GM12873 (cell line): ENCODE measurements at regions not wholly inside any gene's neighbourhood (a gene's known extent, or its start where the extent isn't known, plus 50 kb on each side); places are given as distances from the start of the nearest gene placed in this dataset.

Experiments
- TF ChIP-seq, protein P1 (sequence below): IDR thresholded peaks from 2 replicates; pipeline ENCODE4 v1.5.1; 2012; ENCODE audit warnings: low read depth, mild to moderate bottlenecking, moderate library complexity, low read length, control low read depth; ENCODE audit not compliant: insufficient read depth; ENCODE audit errors: missing control alignments

DNA sequence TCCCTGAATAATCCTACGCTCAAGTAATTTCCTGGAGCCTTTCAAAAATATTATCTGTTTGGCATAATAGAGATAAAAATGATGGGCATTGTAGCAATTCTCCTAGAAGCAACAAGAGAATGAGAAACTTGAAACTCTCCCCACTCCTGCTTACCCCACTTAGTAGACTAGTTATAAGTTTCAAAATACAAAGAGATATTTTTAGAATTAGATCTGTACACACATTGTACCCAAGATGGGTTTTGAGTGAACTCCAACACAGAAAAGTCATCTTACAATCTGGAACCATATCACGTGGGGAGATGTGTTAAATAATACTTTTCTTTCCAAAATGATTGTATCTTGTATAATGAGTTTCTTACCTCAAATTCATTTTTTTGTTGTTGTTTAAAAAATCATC lies 484.9 kb downstream of the LPIN1 start:
- TF ChIP-seq, protein P1, sequence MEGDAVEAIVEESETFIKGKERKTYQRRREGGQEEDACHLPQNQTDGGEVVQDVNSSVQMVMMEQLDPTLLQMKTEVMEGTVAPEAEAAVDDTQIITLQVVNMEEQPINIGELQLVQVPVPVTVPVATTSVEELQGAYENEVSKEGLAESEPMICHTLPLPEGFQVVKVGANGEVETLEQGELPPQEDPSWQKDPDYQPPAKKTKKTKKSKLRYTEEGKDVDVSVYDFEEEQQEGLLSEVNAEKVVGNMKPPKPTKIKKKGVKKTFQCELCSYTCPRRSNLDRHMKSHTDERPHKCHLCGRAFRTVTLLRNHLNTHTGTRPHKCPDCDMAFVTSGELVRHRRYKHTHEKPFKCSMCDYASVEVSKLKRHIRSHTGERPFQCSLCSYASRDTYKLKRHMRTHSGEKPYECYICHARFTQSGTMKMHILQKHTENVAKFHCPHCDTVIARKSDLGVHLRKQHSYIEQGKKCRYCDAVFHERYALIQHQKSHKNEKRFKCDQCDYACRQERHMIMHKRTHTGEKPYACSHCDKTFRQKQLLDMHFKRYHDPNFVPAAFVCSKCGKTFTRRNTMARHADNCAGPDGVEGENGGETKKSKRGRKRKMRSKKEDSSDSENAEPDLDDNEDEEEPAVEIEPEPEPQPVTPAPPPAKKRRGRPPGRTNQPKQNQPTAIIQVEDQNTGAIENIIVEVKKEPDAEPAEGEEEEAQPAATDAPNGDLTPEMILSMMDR = no peak

- TF ChIP-seq, protein P1 = no peak
Measured at GRCh38 chr2:12232876-12233275, 483.9 kb upstream of the TRIB2 start.

DNA sequence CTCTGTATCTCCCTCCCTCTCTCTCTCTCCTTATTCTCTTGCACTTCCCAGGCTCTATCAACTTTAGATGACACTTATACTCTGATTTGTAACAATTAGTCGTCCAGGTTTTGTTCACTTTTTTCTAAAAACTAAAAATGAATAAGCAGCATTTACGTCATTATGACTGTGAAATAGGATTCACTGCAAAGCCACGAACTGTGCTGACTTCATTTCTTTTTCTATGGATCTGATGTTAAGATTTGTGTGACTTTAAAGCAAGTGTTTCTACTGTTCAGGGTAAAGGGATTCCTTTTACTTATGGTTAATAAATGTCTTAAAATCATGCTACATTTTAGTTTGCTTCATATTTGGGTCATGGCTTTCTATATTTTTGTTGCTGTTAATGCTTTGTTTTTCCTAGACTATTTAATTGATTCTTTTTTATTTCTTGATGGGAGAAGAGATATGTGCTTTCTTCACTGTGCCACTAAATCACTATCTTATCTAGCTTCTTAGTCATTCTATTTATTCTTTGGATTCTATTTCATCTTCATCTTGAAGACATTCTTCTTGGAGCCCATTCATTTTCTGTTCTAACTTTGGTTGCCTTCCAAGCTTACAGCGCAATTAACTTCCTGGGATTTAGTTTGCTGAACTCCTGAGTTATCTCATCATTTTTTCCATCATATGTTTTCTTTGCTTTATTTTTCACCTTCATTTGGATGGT lies 480.4 kb upstream of the TRIB2 start:
- TF ChIP-seq, protein P1 = no peak

DNA sequence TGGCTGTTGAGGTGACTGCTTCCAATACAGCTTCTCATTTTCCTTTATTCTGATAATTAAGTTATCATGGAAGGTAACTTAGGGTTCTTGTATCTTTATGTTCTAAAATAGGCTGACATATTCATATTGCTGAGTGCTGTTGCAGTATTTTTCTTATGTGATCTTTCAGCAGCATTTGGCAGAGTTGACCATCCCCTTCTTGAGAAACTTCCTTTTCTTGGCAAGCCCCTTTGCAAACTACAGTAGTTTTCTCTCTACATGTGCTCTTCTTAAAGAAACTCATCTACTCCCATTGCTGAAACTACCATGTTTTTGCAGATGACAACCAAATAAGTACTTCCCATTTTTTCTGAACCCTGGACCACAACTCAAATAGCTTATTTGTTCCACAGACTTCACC lies 476.5 kb upstream of the TRIB2 start:
- TF ChIP-seq, protein P1 = no peak

DNA sequence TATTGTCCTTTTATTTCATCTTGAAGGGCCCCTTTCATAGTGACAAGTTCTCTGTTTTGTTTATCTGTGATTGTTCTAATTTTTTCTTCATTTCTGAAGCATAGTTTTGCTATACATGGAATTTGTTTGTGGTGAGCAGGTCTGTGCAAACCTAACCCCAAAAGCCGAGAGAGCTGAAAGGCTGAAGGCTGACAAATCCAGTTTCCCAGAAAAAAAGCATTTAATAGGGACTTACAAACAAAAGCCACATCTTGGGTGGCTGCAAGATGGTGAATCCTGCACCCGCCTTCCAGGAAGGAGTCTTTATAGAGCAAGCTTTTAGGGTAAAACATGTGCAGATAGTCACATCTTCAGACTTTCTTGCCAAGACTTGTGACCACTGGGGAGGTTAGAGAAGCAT lies 473.4 kb upstream of the TRIB2 start:
- TF ChIP-seq, protein P1 = no peak

- TF ChIP-seq, protein P1 = no peak
Measured at GRCh38 chr2:12244070-12244469, 472.7 kb upstream of the TRIB2 start.

DNA sequence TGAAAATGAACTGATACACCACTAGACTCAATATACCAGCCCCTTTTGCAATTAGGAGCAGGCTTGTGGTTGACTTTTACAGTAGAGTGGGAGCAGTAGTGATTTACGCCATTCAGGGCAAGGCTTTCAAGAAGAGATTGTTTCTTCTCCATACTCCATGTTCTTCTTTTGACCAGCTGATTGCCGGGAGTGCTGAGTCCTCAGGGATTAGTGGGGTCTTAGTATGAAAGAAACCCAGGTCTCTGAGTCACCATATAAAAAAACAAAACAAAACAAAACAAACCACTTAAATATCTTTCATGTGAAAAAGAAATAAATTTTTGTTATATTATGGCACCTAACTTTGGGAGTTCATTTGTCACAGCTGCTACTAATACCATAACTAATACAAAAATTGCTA lies 465.6 kb upstream of the TRIB2 start:
- TF ChIP-seq, protein P1 = no peak

DNA sequence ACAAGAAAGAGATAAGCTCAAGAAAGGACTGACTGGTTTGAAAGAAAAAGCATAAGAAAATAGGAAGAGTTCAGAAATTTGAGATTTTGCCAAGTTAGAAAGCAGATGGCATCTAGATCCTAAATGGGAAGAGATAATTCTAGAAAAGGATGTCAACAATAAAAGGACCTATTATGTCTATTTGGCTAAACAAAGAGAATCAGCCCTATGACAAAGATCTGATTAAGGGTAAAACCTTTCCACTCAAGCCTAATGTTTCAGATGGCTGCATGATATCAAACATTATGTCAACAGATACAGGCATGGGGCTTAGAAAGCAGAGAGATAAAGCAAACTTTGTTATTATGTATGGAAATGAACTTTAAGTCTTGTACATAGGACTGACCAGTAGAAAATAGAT lies 465.0 kb upstream of the TRIB2 start:
- TF ChIP-seq, protein P1 = no peak
